CD4-positive, alpha-beta T cell treated with Interleukin-6 at 100 ng/mL for 8 hours (primary cell): ENCODE measurements at regions not wholly inside any gene's neighbourhood (a gene's known extent, or its start where the extent isn't known, plus 50 kb on each side); places are given as distances from the start of the nearest gene placed in this dataset.
A peak's percentile ranks its signal among the peaks of the same experiment; 100 is the strongest.
"Not testable (repeated sequence)": the region's sequence is repeated elsewhere in the genome, so short reads cannot be mapped to it uniquely, and the experiment has no call there.

Source experiments
- DNase-seq: peaks from one replicate; pipeline ENCODE4 v3.0.0-alpha.2; 2020; ENCODE audit warnings: mixed read lengths, low spot score

DNA sequence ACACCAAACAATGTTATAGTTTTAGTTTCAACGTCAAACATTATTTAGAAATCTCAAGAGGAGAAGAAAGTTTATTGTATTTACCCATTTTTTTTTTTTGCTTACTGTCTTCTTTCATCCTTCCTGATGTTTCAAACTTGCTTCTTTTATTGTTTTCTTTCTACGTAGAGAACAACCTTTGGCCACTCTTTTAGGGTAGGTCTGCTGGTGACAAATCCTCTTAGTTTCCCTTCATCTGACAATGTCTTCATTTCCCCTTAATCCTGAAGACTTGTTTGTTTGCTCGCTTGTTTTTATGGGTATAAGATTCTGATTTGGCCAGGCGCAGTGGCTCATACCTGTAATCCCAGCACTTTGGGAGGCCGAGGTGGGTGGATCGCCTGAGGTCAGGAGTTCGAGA is 89.1 kb downstream of the RHOU start:
- no peak for DNase-seq

- no peak for DNase-seq
These were observed 89.8 kb downstream of the RHOU start for GRCh38 chr1:228825041-228825440.

- DNase-seq, result no peak
These were observed 90.7 kb downstream of the RHOU start for GRCh38 chr1:228825840-228826484.

DNA sequence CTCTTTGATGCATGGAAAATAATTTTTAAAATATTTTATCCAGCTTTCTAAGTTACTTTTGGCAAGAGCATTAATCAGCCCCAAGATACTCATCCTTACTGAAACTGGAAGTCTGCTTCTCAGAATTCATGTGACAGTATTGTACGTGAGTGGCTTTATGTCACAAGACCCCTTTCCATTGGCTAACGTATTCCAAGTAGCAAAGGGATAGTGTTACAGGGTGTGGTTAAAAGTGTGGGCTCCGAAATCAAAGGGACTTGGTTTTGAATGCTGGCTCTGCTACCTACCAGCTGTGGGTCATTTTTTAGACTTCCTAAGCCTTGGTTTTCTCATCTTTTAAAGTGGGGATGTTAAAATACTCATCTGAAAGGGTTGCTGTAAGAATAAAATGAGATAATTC is 91.7 kb downstream of the RHOU start:
- DNase-seq, result no peak

DNA sequence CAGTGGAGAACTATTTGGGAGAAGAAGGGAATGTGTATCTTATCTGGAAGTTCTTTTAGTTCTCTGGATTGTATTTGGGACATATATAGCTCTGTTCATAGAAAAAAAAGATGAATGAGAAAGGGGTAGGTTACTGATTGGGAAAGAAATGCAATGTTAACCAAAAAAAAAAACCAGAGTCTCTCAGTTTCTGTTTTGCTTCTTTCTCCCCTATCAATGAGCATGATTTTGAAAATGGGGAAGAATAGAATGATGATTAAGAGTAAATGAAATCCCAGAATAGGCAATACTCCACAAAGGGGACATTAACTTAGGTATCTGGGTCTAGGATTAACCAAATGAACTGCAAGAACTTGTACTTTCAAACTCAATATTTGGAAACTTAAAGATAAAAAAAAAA is 92.9 kb downstream of the RHOU start:
- DNase-seq, result no peak

- no peak for DNase-seq
These were observed 95.1 kb downstream of the RHOU start for GRCh38 chr1:228830185-228830953.

DNA sequence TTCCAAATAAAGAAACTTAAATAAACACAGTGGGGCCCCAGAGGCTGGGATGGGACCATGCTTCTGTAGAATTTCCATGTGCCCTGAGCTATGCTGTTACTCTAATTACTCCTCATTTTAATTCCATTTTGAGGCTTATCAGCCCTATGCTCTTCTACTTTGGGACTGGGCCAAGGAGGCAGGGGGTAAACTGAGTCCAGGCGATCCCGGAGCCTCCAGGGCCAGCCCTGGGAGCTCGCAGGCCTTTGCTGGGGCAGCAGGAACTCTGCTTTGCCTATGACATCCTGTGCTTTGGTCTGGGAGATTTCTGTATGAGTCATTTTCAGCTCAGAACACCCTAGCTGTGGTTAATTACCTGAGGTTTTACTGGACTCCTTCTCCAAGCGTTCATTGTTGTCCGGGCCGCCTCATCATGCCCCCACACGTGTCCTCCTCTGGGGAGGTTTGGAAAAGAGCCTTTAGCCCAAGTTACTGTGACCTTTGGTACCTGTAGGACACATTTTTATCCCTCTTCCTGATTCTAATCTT is 95.7 kb downstream of the RHOU start:
- peak; percentile 24 for DNase-seq

DNA sequence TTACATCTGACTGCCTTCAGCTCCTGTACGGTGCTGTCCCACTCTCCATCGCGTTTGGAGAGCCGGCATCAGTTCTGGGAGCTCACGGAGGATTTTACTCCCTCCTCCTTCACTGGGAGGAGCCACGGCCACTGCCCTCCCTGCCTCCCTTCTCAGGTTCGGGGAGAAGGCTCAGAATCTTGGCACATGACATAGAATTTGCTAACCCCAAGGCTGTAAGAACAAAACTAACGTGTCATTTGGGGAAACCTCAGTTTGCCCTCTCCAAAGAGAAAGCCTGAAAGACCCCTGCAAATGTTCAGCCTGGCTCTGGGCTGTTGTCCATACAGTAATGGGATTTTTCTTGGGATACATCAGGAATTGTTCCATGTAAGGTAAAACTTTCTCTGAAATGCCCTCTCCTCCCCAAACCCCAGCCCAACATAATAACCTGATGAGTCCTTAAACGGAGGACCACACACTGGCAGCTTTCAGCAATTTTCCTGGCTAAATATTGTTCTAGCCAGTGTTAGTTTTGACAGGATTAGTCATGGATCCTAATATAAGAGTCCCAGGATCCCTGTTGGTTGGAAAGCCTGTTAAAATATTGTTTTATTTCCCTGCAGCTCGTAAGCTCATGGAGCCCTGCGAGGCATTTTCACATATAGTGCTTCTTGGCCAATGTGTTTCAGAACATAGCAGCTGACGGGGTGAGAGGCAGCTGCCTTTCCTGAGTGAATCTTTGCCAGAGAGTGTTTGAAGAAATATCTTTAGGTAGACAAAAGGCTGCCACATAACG is 98.8 kb downstream of the RHOU start:
- DNase-seq, result no peak

DNA sequence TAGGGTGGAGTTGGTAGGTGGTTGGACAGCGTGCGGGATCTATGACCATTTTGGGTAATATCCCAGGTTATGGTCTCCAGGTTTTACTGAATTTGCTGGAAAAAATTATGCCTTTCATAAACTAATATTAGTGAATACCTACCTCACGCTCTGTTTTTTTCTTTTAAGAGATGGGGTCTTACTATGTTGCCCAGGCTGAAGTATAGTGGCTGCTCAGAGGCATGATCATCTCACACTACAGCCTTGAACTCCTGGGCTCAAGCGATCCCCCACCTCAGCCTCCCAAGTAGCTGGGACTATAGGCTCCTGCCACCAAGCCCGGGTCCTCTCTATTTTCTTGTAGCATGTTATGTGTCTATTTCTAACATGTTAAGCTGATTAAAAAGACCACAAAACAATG is 100.2 kb downstream of the RHOU start:
- DNase-seq, result no peak

DNA sequence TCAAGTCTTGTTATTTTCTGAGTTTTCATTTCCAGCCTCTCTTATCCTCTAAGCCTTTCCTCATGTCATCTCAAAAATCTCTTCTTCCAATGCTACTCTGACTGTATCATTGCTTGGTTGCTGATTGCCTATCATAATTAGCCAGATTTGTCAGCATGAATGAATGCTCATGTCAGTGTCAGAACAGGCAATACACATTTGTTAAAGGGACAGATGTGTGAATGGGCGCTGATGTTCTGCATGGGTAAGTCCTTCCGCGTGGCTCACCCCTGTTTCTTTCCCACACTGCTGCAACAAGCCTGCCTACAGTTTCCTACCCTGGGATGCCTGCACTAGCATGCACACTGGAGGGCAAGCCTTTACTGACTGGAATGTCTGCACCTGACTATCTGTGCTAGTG is 100.6 kb downstream of the RHOU start:
- DNase-seq, result no peak

- no peak for DNase-seq
These were observed 101.1 kb downstream of the RHOU start for GRCh38 chr1:228836427-228836826.

- no peak for DNase-seq
These were observed 101.8 kb downstream of the RHOU start for GRCh38 chr1:228837032-228837431.

DNA sequence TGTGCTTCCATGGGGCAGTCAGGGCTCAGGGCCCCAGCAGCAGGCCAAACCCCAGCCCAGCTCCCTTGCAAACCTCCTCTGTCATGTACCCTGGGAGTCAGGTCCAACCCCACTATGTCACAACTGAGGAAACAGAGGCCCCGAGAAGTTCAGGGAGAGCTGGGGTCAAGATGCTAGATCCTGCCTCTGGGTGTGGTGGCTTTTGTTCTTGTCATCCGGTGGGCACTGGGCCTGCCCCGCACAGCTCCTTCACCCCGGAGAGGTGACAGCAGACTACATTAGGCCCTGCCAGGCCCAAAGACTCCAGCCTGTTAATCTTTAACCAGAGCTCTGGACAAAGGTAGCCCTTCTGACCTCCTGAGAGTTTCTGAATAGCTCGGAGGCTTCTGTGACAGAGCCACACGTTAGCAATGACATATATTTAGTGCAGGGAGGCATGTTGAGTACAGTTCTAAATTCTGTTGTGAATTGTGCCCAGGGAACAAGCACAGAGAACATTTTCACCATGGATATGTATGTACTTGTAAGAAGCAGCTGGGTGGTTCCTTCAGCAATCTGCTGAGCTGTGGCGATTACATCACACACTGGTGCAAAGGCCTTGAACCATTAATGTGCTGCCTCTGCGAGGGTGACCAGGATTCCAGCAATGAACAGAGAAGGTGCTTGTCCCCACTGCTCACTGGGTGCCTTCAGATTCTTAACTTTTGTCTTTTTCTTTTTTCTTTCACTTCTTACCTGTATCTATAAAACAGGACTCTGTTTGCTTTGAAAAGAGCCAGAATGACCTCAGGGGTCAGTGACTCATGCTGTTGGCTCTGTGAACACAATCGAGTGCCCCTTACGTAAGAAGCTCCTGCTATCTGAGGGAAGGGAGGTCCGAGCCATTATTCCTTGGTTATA is 102.8 kb downstream of the RHOU start:
- no peak for DNase-seq

- no peak for DNase-seq
These were observed 103.6 kb downstream of the RHOU start for GRCh38 chr1:228838717-228839500.

GRCh38 chr1:228839656-228840055 is 104.4 kb downstream of the RHOU start:
- DNase-seq, result no peak

DNA sequence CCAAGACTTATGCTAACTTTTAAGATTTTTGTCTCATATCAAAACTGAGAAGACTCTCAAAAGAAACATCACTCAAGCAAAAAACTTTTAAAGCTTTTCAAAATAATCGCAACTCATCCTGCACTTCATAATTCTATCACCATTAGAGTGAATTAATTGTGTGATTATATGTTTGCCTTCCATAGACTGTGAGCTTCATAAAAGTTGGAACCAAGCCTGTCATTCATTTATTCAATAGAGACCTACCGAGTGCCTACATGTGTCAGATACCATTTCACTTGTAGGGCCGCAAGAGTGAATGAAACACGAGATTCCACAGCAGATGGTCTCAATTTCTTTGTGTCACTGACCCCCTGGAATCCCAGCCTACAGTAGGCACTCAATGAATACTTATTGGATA is 106.4 kb downstream of the RHOU start:
- no peak for DNase-seq

- no peak for DNase-seq
These were observed 107.0 kb downstream of the RHOU start for GRCh38 chr1:228842094-228842775.

DNA sequence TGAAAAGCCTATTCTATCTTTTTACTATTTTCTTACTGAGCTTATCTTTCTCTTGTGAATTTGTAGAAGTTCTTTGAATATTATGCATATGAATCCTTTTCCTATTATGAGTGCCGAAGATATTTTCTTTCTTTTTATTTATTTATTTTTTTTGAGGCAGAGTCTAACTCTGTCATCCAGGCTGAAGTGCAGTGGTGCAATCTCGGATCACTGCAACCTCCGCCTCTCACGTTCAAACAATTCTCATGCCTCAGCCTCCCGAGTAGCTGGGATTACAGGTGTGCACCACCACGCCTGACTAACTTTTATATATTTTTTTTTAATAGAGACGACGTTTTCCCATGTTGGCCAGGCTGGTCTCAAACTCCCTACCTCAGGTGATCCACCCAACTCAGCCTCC is 109.8 kb downstream of the RHOU start:
- DNase-seq, result no peak

GRCh38 chr1:228846952-228847351 is 111.7 kb downstream of the RHOU start:
- DNase-seq, result no peak

DNA sequence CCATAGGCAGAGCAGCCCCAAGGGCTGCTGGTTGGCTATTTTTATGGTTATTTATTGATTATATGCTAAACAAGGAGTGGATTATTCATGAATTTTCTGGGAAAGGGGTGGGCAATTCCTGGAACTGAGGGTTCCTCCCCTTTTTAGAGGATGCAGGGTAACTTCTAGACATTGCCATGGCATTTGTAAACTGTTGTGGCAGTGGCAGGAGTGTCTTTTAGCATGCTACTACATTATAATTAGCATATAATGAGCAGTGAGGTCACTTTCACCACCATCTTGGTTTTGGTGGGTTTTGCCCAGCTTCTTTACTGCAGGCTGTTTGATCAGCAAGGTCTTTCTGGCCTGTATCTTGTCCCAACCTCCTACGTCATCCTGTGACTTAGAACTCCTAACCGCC is 112.2 kb downstream of the RHOU start:
- DNase-seq, result not testable (repeated sequence)
